ENCODE measurements at regions not wholly inside any gene's neighbourhood (a gene's known extent, or its start where the extent isn't known, plus 50 kb on each side); places are given as distances from the start of the nearest gene placed in this dataset.

DNA sequence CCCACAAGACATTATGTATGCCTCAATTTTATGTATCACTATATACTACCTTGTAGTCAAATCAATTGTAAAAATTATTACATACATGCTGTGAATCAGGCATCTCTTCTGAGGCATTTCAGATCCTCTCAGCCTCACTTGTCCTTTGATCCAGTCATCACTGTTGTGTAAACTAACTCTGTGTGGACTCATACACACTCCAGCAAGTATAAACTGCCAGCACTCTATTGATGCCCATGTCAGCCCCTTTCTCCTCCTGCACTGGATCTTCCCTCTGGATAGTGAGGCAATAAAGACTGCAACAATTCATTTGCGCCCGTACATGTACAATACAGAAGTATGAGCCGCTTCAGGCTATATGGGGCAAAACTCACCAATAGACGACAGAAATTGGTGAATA, 364.7 kb upstream of the TGFBR2 start:
- H3K4me1 ChIP-seq = no peaks in the 10 kb centered on the region
- H3K4me3 ChIP-seq = no peak overlapping the region
- DNase-seq = no peak
- no peak for ATAC-seq
- no peaks in the 10 kb centered on the region for H3K27me3 ChIP-seq
- no peak overlapping the region for H3K27ac ChIP-seq
- no peaks in the 10 kb centered on the region for H3K36me3 ChIP-seq
- intact Hi-C loops (cut with DNase I) = no loop called here
- H3K9me3 ChIP-seq = peaks cover 0 to 11% (median 0%) of the 10 kb centered on the region in 11 donors
- TF ChIP-seq, protein P1, sequence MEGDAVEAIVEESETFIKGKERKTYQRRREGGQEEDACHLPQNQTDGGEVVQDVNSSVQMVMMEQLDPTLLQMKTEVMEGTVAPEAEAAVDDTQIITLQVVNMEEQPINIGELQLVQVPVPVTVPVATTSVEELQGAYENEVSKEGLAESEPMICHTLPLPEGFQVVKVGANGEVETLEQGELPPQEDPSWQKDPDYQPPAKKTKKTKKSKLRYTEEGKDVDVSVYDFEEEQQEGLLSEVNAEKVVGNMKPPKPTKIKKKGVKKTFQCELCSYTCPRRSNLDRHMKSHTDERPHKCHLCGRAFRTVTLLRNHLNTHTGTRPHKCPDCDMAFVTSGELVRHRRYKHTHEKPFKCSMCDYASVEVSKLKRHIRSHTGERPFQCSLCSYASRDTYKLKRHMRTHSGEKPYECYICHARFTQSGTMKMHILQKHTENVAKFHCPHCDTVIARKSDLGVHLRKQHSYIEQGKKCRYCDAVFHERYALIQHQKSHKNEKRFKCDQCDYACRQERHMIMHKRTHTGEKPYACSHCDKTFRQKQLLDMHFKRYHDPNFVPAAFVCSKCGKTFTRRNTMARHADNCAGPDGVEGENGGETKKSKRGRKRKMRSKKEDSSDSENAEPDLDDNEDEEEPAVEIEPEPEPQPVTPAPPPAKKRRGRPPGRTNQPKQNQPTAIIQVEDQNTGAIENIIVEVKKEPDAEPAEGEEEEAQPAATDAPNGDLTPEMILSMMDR (IDR thresholded peaks at IDR 0.05) = no peak
- 85 to 96% methylated on average over 4 of the region's 4 CpGs for WGBS, 2 donors

GRCh38 chr3:30245858-30246622, 360.4 kb upstream of the TGFBR2 start:
- DNase-seq (no peak), ATAC-seq (no peak)
- no peak overlapping the region for H3K27ac ChIP-seq
- no peaks in the 10 kb centered on the region for H3K9me3 ChIP-seq
- H3K27me3 ChIP-seq = no peaks in the 10 kb centered on the region
- TF ChIP-seq, protein P1 (IDR thresholded peaks at IDR 0.05) = no peak
- H3K36me3 ChIP-seq = no peaks in the 10 kb centered on the region
- WGBS, 2 donors = 86% methylated on average over 9 of the region's 9 CpGs
- peaks cover 0 to 8% (median 0%) of the 10 kb centered on the region in 9 donors for H3K4me1 ChIP-seq
- H3K4me3 ChIP-seq = no peak overlapping the region
- intact Hi-C loops (cut with DNase I) = no loop called here

- no peaks in the 10 kb centered on the region for H3K9me3 ChIP-seq
- TF ChIP-seq, protein P1 (IDR thresholded peaks at IDR 0.05) = no peak
- no peaks in the 10 kb centered on the region for H3K36me3 ChIP-seq
- intact Hi-C loops (cut with DNase I) = no loop called here
- H3K4me1 ChIP-seq = peaks cover 0 to 8% (median 0%) of the 10 kb centered on the region in 9 donors
- no peak overlapping the region for H3K27ac ChIP-seq
- ATAC-seq (no peak), DNase-seq (no peak)
- H3K27me3 ChIP-seq = no peaks in the 10 kb centered on the region
- 83 to 89% methylated on average over 1 of the region's 1 CpG for WGBS, 2 donors
- no peak overlapping the region for H3K4me3 ChIP-seq
These were observed 358.0 kb upstream of the TGFBR2 start for GRCh38 chr3:30248423-30248822.

DNA sequence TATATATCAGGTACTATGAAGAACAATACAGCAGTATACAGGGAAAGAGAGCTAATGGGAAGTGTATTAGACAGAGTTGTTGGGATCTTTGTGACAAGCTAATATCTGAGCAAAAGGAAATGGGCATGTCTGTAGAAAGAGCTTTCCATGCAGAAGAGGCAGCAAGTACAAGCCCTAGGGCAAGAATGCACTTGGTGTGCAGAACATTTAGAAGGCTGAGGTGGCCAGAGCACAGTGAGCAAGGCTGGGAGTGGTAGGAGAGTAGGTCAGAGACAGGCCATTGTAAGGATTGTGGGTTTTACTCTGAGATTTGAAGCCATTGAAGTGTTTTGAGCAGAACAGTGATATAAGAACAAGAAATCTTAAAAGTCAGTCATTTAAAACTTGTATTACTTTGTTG, 353.9 kb upstream of the TGFBR2 start:
- TF ChIP-seq, protein P1 (IDR thresholded peaks at IDR 0.05) = no peak
- Histone ChIP-seq H3K4me1 (peaks cover 0 to 8% (median 0%) of the 10 kb centered on the region in 9 donors), H3K27me3 (no peaks in the 10 kb centered on the region), H3K27ac (no peak overlapping the region), H3K4me3 (no peak overlapping the region), H3K36me3 (no peaks in the 10 kb centered on the region), H3K9me3 (no peaks in the 10 kb centered on the region)
- DNase-seq (no peak), ATAC-seq (no peak)
- intact Hi-C loops (cut with DNase I) = no loop called here

Measured in heart right ventricle (tissue), 16 donors.